Hepatocyte (in vitro differentiated cells): ENCODE measurements at regions not wholly inside any gene's neighbourhood (a gene's known extent, or its start where the extent isn't known, plus 50 kb on each side); places are given as distances from the start of the nearest gene placed in this dataset.
"Not testable (repeated sequence)": the region's sequence is repeated elsewhere in the genome, so short reads cannot be mapped to it uniquely, and the experiment has no call there.

Experiments used
- DNase-seq: peaks from one replicate; pipeline ENCODE4 v3.0.0-alpha.2; 2016; ENCODE audit warnings: low spot score
- H2AFZ ChIP-seq: fragments of 200-600 bp; sonication (generic); 2 replicates; pipeline ENCODE4 v1.6.0; 2016; ENCODE audit warnings: antibody characterized with exemption, mild to moderate bottlenecking
- H3K27ac ChIP-seq: fragments of 200-600 bp; sonication (generic); 2 replicates; pipeline ENCODE4 v1.5.1; 2016; ENCODE audit warnings: mild to moderate bottlenecking
- H3K27me3 ChIP-seq: fragments of 200-600 bp; sonication (generic); 2 replicates; pipeline ENCODE4 v1.6.1; 2016
- H3K36me3 ChIP-seq: fragments of 200-600 bp; sonication (generic); replicated peaks from 2 replicates; pipeline ENCODE4 v1.5.1; 2016; ENCODE audit warnings: low read depth; ENCODE audit not compliant: insufficient read depth
- H3K4me1 ChIP-seq: fragments of 200-600 bp; sonication (generic); 2 replicates; pipeline ENCODE4 v1.5.1; 2016; ENCODE audit warnings: mild to moderate bottlenecking, moderate library complexity; ENCODE audit not compliant: insufficient read depth
- H3K4me2 ChIP-seq: fragments of 200-600 bp; sonication (generic); 2 replicates; pipeline ENCODE4 v1.6.0; 2016
- H3K4me3 ChIP-seq: fragments of 200-600 bp; sonication (generic); 2 replicates; pipeline ENCODE4 v1.5.1; 2016; ENCODE audit warnings: mild to moderate bottlenecking
- H3K79me2 ChIP-seq: fragments of 200-600 bp; sonication (generic); 2 replicates; pipeline ENCODE4 v1.6.0; 2017; ENCODE audit warnings: mild to moderate bottlenecking
- H3K9me2 ChIP-seq: fragments of 200-600 bp; sonication (generic); replicated peaks from 2 replicates; pipeline ENCODE4 v1.6.0; 2017; ENCODE audit warnings: mild to moderate bottlenecking; ENCODE audit not compliant: insufficient read depth
- H3K9me3 ChIP-seq: fragments of 200-600 bp; sonication (generic); 2 replicates; pipeline ENCODE4 v1.5.1; 2016; ENCODE audit warnings: low read depth, mild to moderate bottlenecking
- H4K20me1 ChIP-seq: fragments of 200-600 bp; sonication (generic); 2 replicates; pipeline ENCODE4 v1.6.0; 2016; ENCODE audit warnings: mild to moderate bottlenecking; ENCODE audit not compliant: insufficient read depth, poor library complexity, severe bottlenecking
- EZH2 ChIP-seq: fragments of 200-600 bp; sonication (generic); IDR thresholded peaks from 2 replicates; pipeline ENCODE4 v1.6.1; 2016; ENCODE audit warnings: antibody characterized with exemption, mild to moderate bottlenecking, borderline replicate concordance
- EZH2phosphoT487 ChIP-seq: fragments of 200-600 bp; sonication (generic); IDR thresholded peaks from one replicate; pipeline ENCODE4 v1.6.1; 2018; ENCODE audit warnings: antibody characterized with exemption, mild to moderate bottlenecking, low read depth, moderate library complexity; ENCODE audit not compliant: unreplicated experiment, severe bottlenecking
- WGBS: methylation state at CpG from one replicate; pipeline ENCODE4 v1.1.6; 2016; ENCODE audit warnings: low lambda C conversion rate; ENCODE audit errors: missing lambda C conversion rate; 5-methylcytosine and 5-hydroxymethylcytosine counted together
- TF ChIP-seq, protein P1 (sequence below): fragments of 200-600 bp; sonication (generic); IDR thresholded peaks from 2 replicates; pipeline ENCODE4 v1.5.1; 2016; ENCODE audit warnings: antibody characterized with exemption, mild to moderate bottlenecking; ENCODE audit not compliant: poor library complexity

DNA sequence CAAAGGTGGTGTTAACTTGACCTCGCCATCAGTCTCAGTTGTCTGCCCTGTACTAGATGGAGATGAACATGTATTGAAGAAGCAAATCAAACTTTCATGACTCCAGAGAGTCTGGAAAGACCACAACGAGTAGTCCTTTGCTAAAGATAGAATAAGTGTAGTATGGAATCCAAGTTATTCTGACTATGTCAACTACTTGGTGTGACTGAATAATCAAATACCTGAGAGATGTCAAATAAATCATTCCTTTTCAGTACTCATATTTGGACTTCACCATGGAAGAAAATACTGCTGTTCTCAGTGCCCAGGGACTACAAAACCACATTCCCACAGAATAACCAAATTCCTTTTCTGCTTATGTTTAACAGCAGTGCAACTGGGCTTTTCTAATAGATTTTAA is 161.2 kb upstream of the SPRY1 start:
- Histone ChIP-seq H3K36me3 (no peaks in the 10 kb centered on the region), H3K27ac (no peak overlapping the region), H3K4me1 (no peaks in the 10 kb centered on the region), H3K4me2 (no peak overlapping the region), H3K4me3 (no peak overlapping the region), H3K27me3 (no peaks in the 10 kb centered on the region), H4K20me1 (no peaks in the 10 kb centered on the region), H2AFZ (no peak overlapping the region), H3K9me3 (no peaks in the 10 kb centered on the region), H3K9me2 (no peaks in the 10 kb centered on the region), H3K79me2 (no peaks in the 10 kb centered on the region)
- WGBS, result 74% methylated on average over 2 of the region's 2 CpGs
- TF ChIP-seq, protein P1, sequence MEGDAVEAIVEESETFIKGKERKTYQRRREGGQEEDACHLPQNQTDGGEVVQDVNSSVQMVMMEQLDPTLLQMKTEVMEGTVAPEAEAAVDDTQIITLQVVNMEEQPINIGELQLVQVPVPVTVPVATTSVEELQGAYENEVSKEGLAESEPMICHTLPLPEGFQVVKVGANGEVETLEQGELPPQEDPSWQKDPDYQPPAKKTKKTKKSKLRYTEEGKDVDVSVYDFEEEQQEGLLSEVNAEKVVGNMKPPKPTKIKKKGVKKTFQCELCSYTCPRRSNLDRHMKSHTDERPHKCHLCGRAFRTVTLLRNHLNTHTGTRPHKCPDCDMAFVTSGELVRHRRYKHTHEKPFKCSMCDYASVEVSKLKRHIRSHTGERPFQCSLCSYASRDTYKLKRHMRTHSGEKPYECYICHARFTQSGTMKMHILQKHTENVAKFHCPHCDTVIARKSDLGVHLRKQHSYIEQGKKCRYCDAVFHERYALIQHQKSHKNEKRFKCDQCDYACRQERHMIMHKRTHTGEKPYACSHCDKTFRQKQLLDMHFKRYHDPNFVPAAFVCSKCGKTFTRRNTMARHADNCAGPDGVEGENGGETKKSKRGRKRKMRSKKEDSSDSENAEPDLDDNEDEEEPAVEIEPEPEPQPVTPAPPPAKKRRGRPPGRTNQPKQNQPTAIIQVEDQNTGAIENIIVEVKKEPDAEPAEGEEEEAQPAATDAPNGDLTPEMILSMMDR, result no peak
- TF ChIP-seq EZH2, result no peak
- no peak for TF ChIP-seq EZH2phosphoT487
- no peak for DNase-seq

DNA sequence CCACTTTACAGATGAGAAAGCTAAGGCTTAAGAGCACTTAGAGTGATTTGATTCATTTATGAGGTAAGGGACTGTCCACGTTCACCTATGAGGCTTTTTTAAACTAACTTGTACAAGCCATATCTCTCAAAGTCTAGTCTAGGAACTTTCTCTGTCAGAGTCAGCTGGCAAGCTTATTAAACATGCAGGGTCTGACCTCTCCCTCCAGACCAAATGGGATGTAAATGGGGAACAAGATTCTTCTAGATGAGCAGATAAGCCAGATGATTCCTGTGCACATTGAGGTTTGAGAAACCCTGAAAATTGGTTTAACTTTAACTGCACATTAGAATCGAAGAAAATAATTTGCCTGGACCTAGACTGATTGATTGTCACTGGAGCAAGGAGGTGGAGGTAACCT is 160.0 kb upstream of the SPRY1 start:
- H3K27ac ChIP-seq, result no peak overlapping the region
- no peak for DNase-seq
- no peak overlapping the region for H2AFZ ChIP-seq
- 79% methylated on average over 2 of the region's 2 CpGs for WGBS
- no peak overlapping the region for H3K4me2 ChIP-seq
- H3K4me1 ChIP-seq, result no peaks in the 10 kb centered on the region
- TF ChIP-seq EZH2 (no peak), EZH2phosphoT487 (no peak)
- TF ChIP-seq, protein P1, result no peak
- no peaks in the 10 kb centered on the region for H3K79me2 ChIP-seq
- no peaks in the 10 kb centered on the region for H3K9me2 ChIP-seq
- no peaks in the 10 kb centered on the region for H4K20me1 ChIP-seq
- no peaks in the 10 kb centered on the region for H3K36me3 ChIP-seq
- no peaks in the 10 kb centered on the region for H3K9me3 ChIP-seq
- no peak overlapping the region for H3K4me3 ChIP-seq
- no peaks in the 10 kb centered on the region for H3K27me3 ChIP-seq

DNA sequence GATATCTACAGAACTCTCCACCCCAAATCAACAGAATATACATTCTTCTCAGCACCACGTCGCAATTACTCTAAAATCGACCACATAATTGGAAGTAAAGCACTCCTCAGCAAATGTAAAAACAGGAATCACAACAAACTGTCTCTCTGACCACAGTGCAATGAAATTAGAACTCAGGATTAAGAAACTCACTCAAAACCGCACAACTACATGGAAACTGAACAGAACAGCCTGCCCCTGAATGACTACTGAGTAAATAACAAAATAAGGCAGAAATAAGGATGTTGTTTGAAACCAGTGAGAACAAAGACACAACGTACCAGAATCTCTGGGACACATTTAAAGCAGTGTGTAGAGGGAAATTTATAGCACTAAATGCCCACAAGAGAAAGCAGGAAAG is 156.3 kb upstream of the SPRY1 start:
- H2AFZ ChIP-seq, H4K20me1 ChIP-seq, H3K27me3 ChIP-seq, H3K9me2 ChIP-seq, H3K4me2 ChIP-seq, H3K4me3 ChIP-seq, H3K79me2 ChIP-seq, DNase-seq, H3K27ac ChIP-seq, H3K4me1 ChIP-seq, H3K36me3 ChIP-seq, H3K9me3 ChIP-seq: not testable (repeated sequence)
- 91% methylated on average over 5 of the region's 5 CpGs for WGBS

DNA sequence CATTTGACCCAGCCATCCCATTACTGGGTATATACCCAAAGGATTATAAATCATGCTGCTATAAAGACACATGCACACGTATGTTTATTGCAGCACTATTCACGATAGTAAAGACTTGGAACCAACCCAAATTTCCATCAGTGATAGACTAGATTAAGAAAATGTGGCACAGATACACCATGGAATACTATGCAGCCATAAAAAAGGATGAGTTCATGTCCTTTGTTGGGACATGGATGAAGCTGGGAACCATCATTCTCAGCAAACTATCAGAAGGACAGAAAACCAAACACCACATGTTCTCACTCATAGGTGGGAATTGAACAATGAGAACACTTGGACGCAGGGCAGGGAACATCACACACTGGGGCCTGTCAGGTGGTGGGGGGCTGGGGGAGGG is 153.4 kb upstream of the SPRY1 start:
- H4K20me1 ChIP-seq, H2AFZ ChIP-seq, H3K4me1 ChIP-seq, DNase-seq, H3K9me3 ChIP-seq, H3K36me3 ChIP-seq, H3K27me3 ChIP-seq, H3K4me3 ChIP-seq, H3K4me2 ChIP-seq, H3K9me2 ChIP-seq, H3K27ac ChIP-seq, H3K79me2 ChIP-seq: not testable (repeated sequence)
- 94% methylated on average over 3 of the region's 3 CpGs for WGBS

DNA sequence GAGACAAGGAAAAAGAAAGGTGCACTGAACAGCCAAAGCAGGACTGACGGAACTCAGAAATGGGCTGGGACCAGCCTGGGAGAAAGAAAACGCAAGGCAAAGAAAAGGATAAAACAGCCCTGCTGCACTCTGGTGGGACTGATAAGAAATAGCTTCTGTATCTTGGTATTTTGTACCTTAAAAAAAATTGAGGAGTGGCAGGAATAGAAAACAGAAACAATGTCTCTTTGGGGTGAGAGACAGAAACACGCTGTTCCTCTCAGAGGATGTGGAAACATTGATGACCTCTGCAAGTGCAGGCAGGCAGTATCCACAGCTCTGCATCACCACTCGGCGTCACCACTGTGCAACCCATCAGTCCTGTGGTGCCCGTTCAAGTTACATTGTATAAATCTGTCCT is 152.5 kb upstream of the SPRY1 start:
- Histone ChIP-seq H3K9me3 (no peaks in the 10 kb centered on the region), H3K4me3 (no peak overlapping the region), H4K20me1 (no peaks in the 10 kb centered on the region), H3K27ac (no peak overlapping the region), H3K79me2 (no peaks in the 10 kb centered on the region), H3K36me3 (no peaks in the 10 kb centered on the region), H3K27me3 (no peaks in the 10 kb centered on the region), H3K4me1 (peaks cover 4% of the 10 kb centered on the region), H3K4me2 (no peak overlapping the region), H2AFZ (no peak overlapping the region), H3K9me2 (no peaks in the 10 kb centered on the region)
- TF ChIP-seq EZH2, result no peak
- TF ChIP-seq, protein P1, result no peak
- no peak for TF ChIP-seq EZH2phosphoT487
- WGBS, result 76% methylated on average over 6 of the region's 6 CpGs
- DNase-seq, result no peak
